IMR-90 (cell line): ENCODE measurements at regions not wholly inside any gene's neighbourhood (a gene's known extent, or its start where the extent isn't known, plus 50 kb on each side); places are given as distances from the start of the nearest gene placed in this dataset.

Experiments used
- ATAC-seq: fragments of 200-7000 bp; cut with Tn5 transposase; 2 replicates; pipeline ENCODE4 v1.9.1; 2020; ENCODE audit warnings: low read depth, mild to moderate bottlenecking, moderate library complexity
- BruUV-seq: library from RNA; stranded (reverse); fragments of 400-500 nt; replicated peaks from 2 replicates; lab custom pipeline; 2021; lab: Mats Ljungman, UMichigan
- CTCF ChIA-PET: fragments of 300-600 bp; formaldehyde crosslinking; extraction: SDS; loops from one replicate; lab custom pipeline; 2021; ENCODE audit warnings: antibody characterized with exemption; lab: Yijun Ruan, JAX
- POLR2A ChIA-PET: fragments of 300-600 bp; sonication (Branson Sonifier 250); formaldehyde crosslinking; loops from one replicate; lab custom pipeline; 2022; ENCODE audit warnings: antibody characterized with exemption; ENCODE audit not compliant: unreplicated experiment; lab: Charles Lee
- DNase-seq: peaks from one replicate; pipeline ENCODE4 v3.0.0; 2013
- H2AFZ ChIP-seq: replicated peaks from 2 replicates; pipeline ENCODE3; 2013; ENCODE audit warnings: low read length, mild to moderate bottlenecking; ENCODE audit not compliant: poor library complexity
- H2AK5ac ChIP-seq: 2 replicates; pipeline ENCODE4 v1.6.1; 2013; ENCODE audit warnings: low read depth, low read length, inconsistent platforms
- H2AK9ac ChIP-seq: replicated peaks from 2 replicates; pipeline ENCODE3; 2013; ENCODE audit warnings: mild to moderate bottlenecking, low read depth, low read length, moderate library complexity; ENCODE audit not compliant: poor library complexity
- H2BK120ac ChIP-seq: 2 replicates; pipeline ENCODE4 v1.6.1; 2013; ENCODE audit warnings: low read depth, low read length, inconsistent platforms
- H2BK15ac ChIP-seq: 3 replicates; pipeline ENCODE4 v1.6.1; 2013; ENCODE audit warnings: low read depth, low read length, inconsistent platforms
- H2BK20ac ChIP-seq: 2 replicates; pipeline ENCODE4 v1.6.1; 2013; ENCODE audit warnings: low read depth, mild to moderate bottlenecking, inconsistent platforms, low read length, moderate library complexity
- H2BK5ac ChIP-seq: 2 replicates; pipeline ENCODE4 v1.6.1; 2013; ENCODE audit warnings: mild to moderate bottlenecking, low read depth, low read length, inconsistent platforms; ENCODE audit not compliant: poor library complexity, severe bottlenecking
- H3K14ac ChIP-seq: replicated peaks from 2 replicates; pipeline ENCODE4 v1.6.1; 2013; ENCODE audit warnings: low read depth, low read length, inconsistent platforms
- H3K18ac ChIP-seq: 2 replicates; pipeline ENCODE4 v1.6.1; 2013; ENCODE audit warnings: low read depth, low read length, control low read depth
- H3K23ac ChIP-seq: 2 replicates; pipeline ENCODE4 v1.6.1; 2013; ENCODE audit warnings: low read depth, low read length, inconsistent platforms
- H3K27ac ChIP-seq: 2 replicates; pipeline ENCODE4 v1.5.1; 2013; ENCODE audit warnings: mild to moderate bottlenecking, control low read depth, low read length; ENCODE audit not compliant: insufficient read depth
- H3K27me3 ChIP-seq: 2 replicates; pipeline ENCODE4 v1.6.1; 2013; ENCODE audit warnings: low read length; ENCODE audit not compliant: control insufficient read depth, insufficient read depth
- H3K36me3 ChIP-seq: 2 replicates; pipeline ENCODE4 v1.6.1; 2013; ENCODE audit warnings: low read length, mixed read lengths; ENCODE audit not compliant: control insufficient read depth, insufficient read depth
- H3K4ac ChIP-seq: 2 replicates; pipeline ENCODE4 v1.6.1; 2013; ENCODE audit warnings: low read depth, low read length, inconsistent platforms
- H3K4me1 ChIP-seq: 2 replicates; pipeline ENCODE4 v1.6.1; 2013; ENCODE audit warnings: low read length, mixed read lengths; ENCODE audit not compliant: control insufficient read depth, insufficient read depth
- H3K4me2 ChIP-seq: 2 replicates; pipeline ENCODE4 v1.6.1; 2013; ENCODE audit warnings: low read depth, mild to moderate bottlenecking, control low read depth, low read length, moderate library complexity
- H3K4me3 ChIP-seq: 2 replicates; pipeline ENCODE4 v1.5.1; 2013; ENCODE audit warnings: low read depth, mild to moderate bottlenecking, control low read depth, low read length, moderate library complexity; ENCODE audit not compliant: insufficient read depth
- H3K56ac ChIP-seq: 2 replicates; pipeline ENCODE4 v1.6.1; 2013; ENCODE audit warnings: low read length, inconsistent platforms; ENCODE audit not compliant: insufficient read depth; ENCODE audit errors: extremely low read depth
- H3K79me1 ChIP-seq, 2 experiments: 2 replicates each; pipeline ENCODE4 v1.6.1; 2013; ENCODE audit warnings: low read length in 2 of 2, inconsistent platforms in 1 of 2, low read depth in 1 of 2
- H3K9ac ChIP-seq: 2 replicates; pipeline ENCODE4 v1.6.1; 2013; ENCODE audit warnings: low read depth, low read length, control low read depth
- H3K9me1 ChIP-seq: 2 replicates; pipeline ENCODE4 v1.6.1; 2013; ENCODE audit warnings: low read length, inconsistent platforms; ENCODE audit not compliant: insufficient read depth
- H3K9me3 ChIP-seq: 2 replicates; pipeline ENCODE4 v1.6.1; 2013; ENCODE audit warnings: low read length; ENCODE audit not compliant: control insufficient read depth, insufficient read depth
- H4K20me1 ChIP-seq: 2 replicates; pipeline ENCODE4 v1.6.1; 2013; ENCODE audit warnings: low read length, inconsistent platforms; ENCODE audit not compliant: insufficient read depth
- H4K5ac ChIP-seq: 2 replicates; pipeline ENCODE4 v1.6.1; 2013; ENCODE audit warnings: mild to moderate bottlenecking, low read depth, low read length, control low read depth
- H4K8ac ChIP-seq, 2 experiments: 2 replicates each; pipeline ENCODE4 v1.6.1; 2013; ENCODE audit warnings: low read depth in 2 of 2, low read length in 2 of 2, control low read depth in 1 of 2, inconsistent platforms in 1 of 2
- H4K91ac ChIP-seq: 2 replicates; pipeline ENCODE4 v1.6.1; 2013; ENCODE audit warnings: low read depth, low read length, inconsistent platforms; ENCODE audit not compliant: insufficient read depth
- BHLHE40 ChIP-seq: fragments of 150-350 bp; IDR thresholded peaks from 2 replicates; pipeline ENCODE4 v1.6.1; 2016; ENCODE audit warnings: mild to moderate bottlenecking, low read depth, low read length
- CEBPB ChIP-seq: IDR thresholded peaks from 2 replicates; pipeline ENCODE4 v1.6.1; 2012; ENCODE audit warnings: low read depth, low read length, improper control_type of control experiment
- MAZ ChIP-seq: IDR thresholded peaks from 2 replicates; pipeline ENCODE4 v1.6.1; 2012; ENCODE audit warnings: low read depth, mild to moderate bottlenecking, low read length, improper control_type of control experiment, moderate library complexity, borderline replicate concordance
- SMC3 ChIP-seq: fragments of 150-350 bp; IDR thresholded peaks from 2 replicates; pipeline ENCODE4 v1.6.1; 2016; ENCODE audit warnings: low read depth, mild to moderate bottlenecking, antibody characterized with exemption, low read length, moderate library complexity
- WGBS, 2 experiments: methylation state at CpG; one replicate each; pipeline versions ENCODE4 v1.1.5 to v1.1.7; 2013; ENCODE audit warnings: missing lambda C conversion rate in 2 of 2; ENCODE audit not compliant: insufficient read length in 1 of 2; ENCODE audit errors: extremely low coverage in 2 of 2; 5-methylcytosine and 5-hydroxymethylcytosine counted together
- dilution Hi-C: fragments of 300-500 bp; cut with HindIII; formaldehyde crosslinking; loops from one replicate; pipeline ENCODE4 v1.14.3; 2018; ENCODE audit warnings: low sequenced_read_pairs; ENCODE audit not compliant: unreplicated experiment
- in situ Hi-C: fragments of 300-500 bp; cut with MboI; formaldehyde crosslinking; loops from 3 replicates; pipeline ENCODE4 v1.14.3; 2019; ENCODE audit warnings: low sequenced_read_pairs, inconsistent platforms, mixed read lengths
- intact Hi-C: fragments of 100-400 bp; cut with micrococcal nuclease; formaldehyde crosslinking; loops from 2 replicates; pipeline ENCODE4 v1.10.0; 2022

DNA sequence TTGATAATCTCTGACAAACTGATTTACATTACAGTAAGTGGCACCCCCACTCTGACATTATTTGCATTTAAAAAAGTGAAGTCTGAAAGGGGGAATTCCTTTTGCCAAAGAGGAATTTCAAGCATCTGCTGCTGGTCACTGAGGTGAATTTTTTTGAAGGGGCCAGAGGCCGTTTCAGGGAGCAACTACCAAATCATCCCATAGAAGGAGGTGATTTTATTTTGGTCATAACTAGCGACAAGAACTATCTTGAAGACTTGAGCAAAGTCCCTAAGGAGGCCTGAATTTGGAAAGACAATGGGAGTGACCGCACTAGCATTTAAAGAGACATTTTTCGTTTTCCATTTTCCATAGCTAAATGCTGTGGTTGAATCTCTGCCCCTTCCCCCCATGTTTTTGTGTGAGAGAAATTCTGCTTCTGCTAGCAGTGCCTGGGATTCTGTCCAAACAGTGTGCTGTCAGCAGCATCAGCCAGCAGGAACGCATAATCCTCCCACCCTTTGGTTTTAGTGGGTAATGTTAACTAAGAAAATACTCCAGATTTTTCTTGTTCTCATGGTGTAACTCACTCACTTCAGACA is 110.1 kb upstream of the MED14 start:
- DNase-seq (peak; percentile 95), ATAC-seq (peak; percentile 79)
- Histone ChIP-seq H4K91ac (peak overlapping the region; percentile 94), H2AK9ac (no peak overlapping the region), H2AK5ac (no peak overlapping the region), H2BK120ac (peak overlapping the region; percentile 97), H3K4me3 (peak overlapping the region; percentile 36; the same call in 1 of the 2 replicates), H3K4me2 (peak overlapping the region; percentile 93), H3K27ac (peak overlapping the region; percentile 91), H3K18ac (peak overlapping the region; percentile 98; the same call in 1 of the 2 replicates), H3K23ac (peak overlapping the region; percentile 82; the same call in 1 of the 2 replicates), H3K79me1 (no peaks in the 10 kb centered on the region), H3K56ac (peak overlapping the region; percentile 96), H2BK15ac (peak overlapping the region; percentile 67; the same call in 2 of the 3 replicates), H3K14ac (0 out of 2 replicates have a peak overlapping the region, but pooled peaks have one; percentile 57), H4K5ac (peak overlapping the region; percentile 97; the same call in 1 of the 2 replicates), H3K9ac (peak overlapping the region; percentile 62; the same call in 1 of the 2 replicates), H3K4me1 (peaks cover 9% of the 10 kb centered on the region), H2BK20ac (peak overlapping the region; percentile 98), H4K8ac (peak overlapping the region; percentile 31 to 93), H3K9me1 (no peaks in the 10 kb centered on the region), H3K36me3 (no peaks in the 10 kb centered on the region), H4K20me1 (no peaks in the 10 kb centered on the region), H3K9me3 (peaks cover 14% of the 10 kb centered on the region), H2BK5ac (peak overlapping the region; percentile 99), H3K4ac (peak overlapping the region; percentile 71; the same call in 1 of the 2 replicates), H3K27me3 (no peaks in the 10 kb centered on the region), H2AFZ (no peak overlapping the region)
- TF ChIP-seq CEBPB: no peak
- 0 out of 2 replicates have a peak, but pooled peaks have one; percentile 30 for TF ChIP-seq MAZ
- TF ChIP-seq SMC3: no peak
- peak; percentile 24; the same call in 1 of the 2 replicates for TF ChIP-seq BHLHE40
- no TSS peak for BruUV-seq
- dilution Hi-C loops (no loop called here), in situ Hi-C loops (no loop called here), intact Hi-C loops (no loop called here)
- ChIA-PET POLR2A (no interaction called here), CTCF (no interaction called here)
- no CpG with 5 or more reads among the region's 5 CpGs for WGBS, 2 experiments
